Nephron (organoid): ENCODE measurements at regions not wholly inside any gene's neighbourhood (a gene's known extent, or its start where the extent isn't known, plus 50 kb on each side); places are given as distances from the start of the nearest gene placed in this dataset.

Experiments
- H3K27ac Mint-ChIP-seq, 3 experiments: 2 replicates each; pipeline ENCODE4 v1.8.0; 2020; ENCODE audit warnings: mixed read lengths in 3 of 3, mild to moderate bottlenecking in 2 of 3, moderate library complexity in 1 of 3
- H3K27me3 Mint-ChIP-seq: 2 replicates; pipeline ENCODE4 v1.8.0; 2021; ENCODE audit warnings: low read depth, mild to moderate bottlenecking, moderate library complexity, mixed read lengths
- H3K36me3 Mint-ChIP-seq: 2 replicates; pipeline ENCODE4 v1.8.0; 2020; ENCODE audit warnings: low read depth, mixed read lengths
- H3K4me1 Mint-ChIP-seq: 2 replicates; pipeline ENCODE4 v1.8.0; 2020; ENCODE audit warnings: mixed read lengths
- H3K4me3 Mint-ChIP-seq, 3 experiments: 2 replicates each; pipeline ENCODE4 v1.8.0; 2020; ENCODE audit warnings: mild to moderate bottlenecking in 3 of 3, mixed read lengths in 3 of 3, moderate library complexity in 2 of 3
- H3K9me3 Mint-ChIP-seq: 2 replicates; pipeline ENCODE4 v1.8.0; 2020; ENCODE audit warnings: mixed read lengths
- CTCF ChIP-seq, 3 experiments: fragments of 200-600 bp; sonication (generic); IDR thresholded peaks; one replicate each; pipeline ENCODE4 v1.5.0; 2021; ENCODE audit warnings: antibody characterized with exemption in 3 of 3; ENCODE audit not compliant: unreplicated experiment in 3 of 3

- H3K27ac Mint-ChIP-seq, result no peak overlapping the region
- no peak for TF ChIP-seq CTCF (IDR thresholded peaks at IDR 0.05; ENCODE audit: unreplicated experiment in 3 of 3)
- no peaks in the 10 kb centered on the region for H3K27me3 Mint-ChIP-seq
- H3K36me3 Mint-ChIP-seq, result no peaks in the 10 kb centered on the region
- H3K4me1 Mint-ChIP-seq, result no peaks in the 10 kb centered on the region
- H3K9me3 Mint-ChIP-seq, result peaks cover 5% of the 10 kb centered on the region
- no peak overlapping the region for H3K4me3 Mint-ChIP-seq
Observed at GRCh38 chr6:102655823-102656222, 1262.3 kb downstream of the GRIK2 start.

DNA sequence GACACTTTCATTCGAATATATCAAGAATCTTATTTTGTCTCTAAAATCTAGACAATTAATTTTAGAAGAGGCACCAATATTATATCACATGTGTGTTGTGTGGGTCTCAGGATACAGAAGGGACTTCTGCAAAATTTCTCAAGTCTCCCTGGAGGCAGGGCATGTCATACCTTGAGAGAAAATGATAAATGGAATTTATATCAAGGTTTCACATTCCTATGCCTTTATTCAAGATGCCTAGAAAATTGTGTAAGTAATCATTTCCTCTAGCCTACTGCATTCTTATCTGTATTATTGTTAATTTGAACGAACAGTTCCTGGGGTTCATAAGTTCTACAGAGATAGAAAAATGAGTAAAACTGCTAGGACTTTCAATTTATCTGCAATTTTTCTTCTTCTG lies 1247.9 kb downstream of the GRIK2 start:
- Mint-ChIP-seq H3K4me3 (no peak overlapping the region), H3K27ac (no peak overlapping the region), H3K27me3 (no peaks in the 10 kb centered on the region), H3K9me3 (no peaks in the 10 kb centered on the region), H3K36me3 (no peaks in the 10 kb centered on the region), H3K4me1 (no peaks in the 10 kb centered on the region)
- no peak for TF ChIP-seq CTCF (IDR thresholded peaks at IDR 0.05; ENCODE audit: unreplicated experiment in 3 of 3)

- no peak overlapping the region for H3K27ac Mint-ChIP-seq
- no peaks in the 10 kb centered on the region for H3K9me3 Mint-ChIP-seq
- H3K4me3 Mint-ChIP-seq, result no peak overlapping the region
- no peaks in the 10 kb centered on the region for H3K36me3 Mint-ChIP-seq
- no peak for TF ChIP-seq CTCF (IDR thresholded peaks at IDR 0.05; ENCODE audit: unreplicated experiment in 3 of 3)
- no peaks in the 10 kb centered on the region for H3K27me3 Mint-ChIP-seq
- H3K4me1 Mint-ChIP-seq, result no peaks in the 10 kb centered on the region
Observed at GRCh38 chr6:102631921-102632320, 1238.4 kb downstream of the GRIK2 start.

DNA sequence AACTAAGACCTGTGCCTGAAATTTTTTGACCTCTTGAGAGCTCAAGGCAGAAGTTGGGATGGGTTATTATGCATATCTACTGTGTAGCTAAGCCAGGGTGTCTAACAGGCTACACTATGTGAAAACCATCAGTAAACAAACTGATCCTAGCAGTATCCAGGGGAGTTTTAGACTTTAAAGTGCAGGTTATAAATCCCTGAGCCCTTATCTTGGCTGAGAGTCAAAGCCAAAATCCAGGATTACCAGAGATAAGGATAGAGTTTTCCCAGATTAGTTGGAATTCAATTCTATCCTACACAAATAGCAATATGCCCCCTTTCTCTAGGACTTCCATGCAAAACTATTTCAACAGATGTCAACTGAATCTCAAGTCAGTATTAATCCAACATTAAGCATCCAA lies 1229.7 kb downstream of the GRIK2 start:
- no peak for TF ChIP-seq CTCF (IDR thresholded peaks at IDR 0.05; ENCODE audit: unreplicated experiment in 3 of 3)
- no peaks in the 10 kb centered on the region for H3K9me3 Mint-ChIP-seq
- H3K27me3 Mint-ChIP-seq, result no peaks in the 10 kb centered on the region
- H3K4me3 Mint-ChIP-seq, result no peak overlapping the region
- no peak overlapping the region for H3K27ac Mint-ChIP-seq
- H3K4me1 Mint-ChIP-seq, result no peaks in the 10 kb centered on the region
- H3K36me3 Mint-ChIP-seq, result no peaks in the 10 kb centered on the region

DNA sequence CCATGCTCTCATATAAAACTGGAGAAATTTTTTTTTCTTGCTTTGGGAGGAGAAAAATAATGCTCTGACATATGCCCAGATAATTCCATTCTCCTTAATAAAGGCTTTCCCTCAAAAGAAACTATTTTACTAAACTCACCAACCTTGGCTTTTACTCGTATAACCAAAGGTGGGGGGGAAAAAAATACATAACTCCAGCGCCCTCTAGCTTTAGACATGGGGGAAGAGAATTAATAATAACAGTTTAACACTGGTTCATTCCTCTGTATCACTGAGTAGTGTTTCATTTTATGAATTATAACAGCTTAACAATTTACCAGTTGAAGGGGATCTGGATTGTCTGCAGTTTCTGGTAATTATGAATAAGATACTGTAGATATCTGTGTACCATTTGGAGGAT lies 1226.1 kb downstream of the GRIK2 start:
- Mint-ChIP-seq H3K27ac (no peak overlapping the region), H3K9me3 (peaks cover 8% of the 10 kb centered on the region), H3K4me3 (no peak overlapping the region), H3K27me3 (no peaks in the 10 kb centered on the region), H3K36me3 (no peaks in the 10 kb centered on the region), H3K4me1 (no peaks in the 10 kb centered on the region)
- TF ChIP-seq CTCF (IDR thresholded peaks at IDR 0.05; ENCODE audit: unreplicated experiment in 3 of 3), result peak; percentile 35 to 60 (median 48)

DNA sequence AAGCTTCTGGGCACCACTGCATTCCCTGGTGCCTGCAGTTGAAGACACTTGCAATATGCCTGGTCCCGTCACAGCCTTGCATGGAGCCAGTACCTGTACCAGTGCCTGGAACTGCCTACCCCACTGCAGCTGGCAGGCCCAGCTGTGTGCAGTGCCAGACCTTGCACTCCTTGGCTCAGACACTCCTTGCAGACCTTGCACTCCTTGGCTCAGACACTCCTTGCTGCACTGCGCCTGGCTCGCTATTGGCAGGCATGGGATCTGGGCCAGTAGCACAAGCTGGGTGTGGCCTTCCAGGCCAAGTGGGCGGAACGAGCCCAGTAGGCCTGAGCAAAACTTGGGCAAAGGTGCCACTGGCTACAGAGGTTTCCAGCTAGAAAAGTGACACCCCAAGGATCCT lies 1189.1 kb downstream of the GRIK2 start:
- Mint-ChIP-seq H3K36me3 (no peaks in the 10 kb centered on the region), H3K4me3 (no peak overlapping the region), H3K27me3 (no peaks in the 10 kb centered on the region), H3K4me1 (no peaks in the 10 kb centered on the region), H3K9me3 (peaks cover 8% of the 10 kb centered on the region), H3K27ac (no peak overlapping the region)
- TF ChIP-seq CTCF (IDR thresholded peaks at IDR 0.05; ENCODE audit: unreplicated experiment in 3 of 3), result no peak
